ENCODE measurements at regions not wholly inside any gene's neighbourhood (a gene's known extent, or its start where the extent isn't known, plus 50 kb on each side); places are given as distances from the start of the nearest gene placed in this dataset.

DNA sequence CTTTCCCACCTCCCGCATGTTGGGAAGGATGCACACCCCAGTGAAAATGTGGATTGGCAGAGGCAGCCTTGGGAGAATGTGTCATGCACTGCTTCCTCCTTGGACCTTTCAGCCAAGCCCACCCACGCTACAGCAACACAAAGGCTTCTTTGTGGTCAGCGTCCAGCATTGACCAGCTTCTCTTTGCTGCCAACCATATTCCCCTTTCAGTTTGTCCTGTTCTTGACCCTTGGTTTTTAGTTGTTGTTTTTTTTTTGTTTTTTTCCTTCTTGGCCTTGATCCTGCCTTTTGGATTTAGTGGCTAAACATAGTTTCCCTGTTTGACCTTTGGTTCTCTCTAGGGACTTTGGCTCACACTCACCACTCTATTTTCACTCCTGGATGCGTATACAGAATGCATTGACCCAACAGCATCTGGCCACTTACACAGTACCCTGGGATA lies 573.6 kb downstream of the INSC start (continued):
- TF ChIP-seq, protein P1, sequence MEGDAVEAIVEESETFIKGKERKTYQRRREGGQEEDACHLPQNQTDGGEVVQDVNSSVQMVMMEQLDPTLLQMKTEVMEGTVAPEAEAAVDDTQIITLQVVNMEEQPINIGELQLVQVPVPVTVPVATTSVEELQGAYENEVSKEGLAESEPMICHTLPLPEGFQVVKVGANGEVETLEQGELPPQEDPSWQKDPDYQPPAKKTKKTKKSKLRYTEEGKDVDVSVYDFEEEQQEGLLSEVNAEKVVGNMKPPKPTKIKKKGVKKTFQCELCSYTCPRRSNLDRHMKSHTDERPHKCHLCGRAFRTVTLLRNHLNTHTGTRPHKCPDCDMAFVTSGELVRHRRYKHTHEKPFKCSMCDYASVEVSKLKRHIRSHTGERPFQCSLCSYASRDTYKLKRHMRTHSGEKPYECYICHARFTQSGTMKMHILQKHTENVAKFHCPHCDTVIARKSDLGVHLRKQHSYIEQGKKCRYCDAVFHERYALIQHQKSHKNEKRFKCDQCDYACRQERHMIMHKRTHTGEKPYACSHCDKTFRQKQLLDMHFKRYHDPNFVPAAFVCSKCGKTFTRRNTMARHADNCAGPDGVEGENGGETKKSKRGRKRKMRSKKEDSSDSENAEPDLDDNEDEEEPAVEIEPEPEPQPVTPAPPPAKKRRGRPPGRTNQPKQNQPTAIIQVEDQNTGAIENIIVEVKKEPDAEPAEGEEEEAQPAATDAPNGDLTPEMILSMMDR (conservative IDR thresholded peaks at IDR 0.05; ENCODE audit: low read depth in 2 of 2) = no peak

DNA sequence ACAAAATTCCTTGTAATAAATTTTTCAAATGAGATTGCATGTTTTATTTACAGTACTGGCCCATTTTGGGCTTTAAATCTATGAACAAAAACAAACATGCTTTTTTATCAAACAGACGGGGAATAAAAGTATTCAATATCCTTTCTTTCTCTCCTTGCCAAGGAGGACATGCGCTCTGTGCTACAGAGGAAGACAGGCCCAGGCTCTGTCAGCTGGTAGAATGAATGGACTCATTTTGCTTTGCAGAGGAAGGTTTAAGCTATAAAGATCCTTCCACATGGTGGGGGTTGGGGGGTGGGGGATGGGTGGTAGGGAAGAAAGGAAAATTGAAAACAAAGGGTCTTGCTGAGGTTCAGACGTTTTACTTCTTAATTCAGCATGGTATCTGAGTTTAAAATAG lies 575.6 kb downstream of the INSC start:
- Histone ChIP-seq H3K27ac (ENCODE audit: low read depth) (no peak overlapping the region), H3K36me3 (ENCODE audit: insufficient read depth) (no peaks in the 10 kb centered on the region), H3K4me3 (no peak overlapping the region), H4K20me1 (replicated peaks; ENCODE audit: insufficient read depth) (no peaks in the 10 kb centered on the region), H3K79me2 (replicated peaks; ENCODE audit: insufficient read depth) (no peaks in the 10 kb centered on the region), H3F3A (replicated peaks; ENCODE audit: low read depth) (no peaks in the 10 kb centered on the region), H3K4me1 (ENCODE audit: insufficient read depth) (peaks cover 3% of the 10 kb centered on the region; the same call in 1 of the 2 replicates), H2AFZ (peak overlapping the region; percentile 78; the same call in 1 of the 2 replicates), H3K27me3 (ENCODE audit: insufficient read depth) (no peaks in the 10 kb centered on the region), H3K9me2 (ENCODE audit: insufficient read depth) (peaks cover 12% of the 10 kb centered on the region; the same call in 1 of the 2 replicates), H3K4me2 (no peak overlapping the region)
- Mint-ChIP-seq H3K9me3 (peaks cover 4% of the 10 kb centered on the region; the same call in 2 of the 3 replicates), H3K27ac (no peak overlapping the region), H3K27me3 (ENCODE audit: insufficient read depth, low read depth, poor library complexity) (no peaks in the 10 kb centered on the region), H3K4me3 (no peak overlapping the region), H3K36me3 (ENCODE audit: low read depth) (no peaks in the 10 kb centered on the region), H3K4me1 (peaks cover 12% of the 10 kb centered on the region)
- ATAC-seq = no peak
- DNase-seq (ENCODE audit: low spot score) = no peak
- TF ChIP-seq NANOG (IDR thresholded peaks at IDR 0.05; ENCODE audit: borderline replicate concordance) (no peak), ZNF331 (CRISPR knock-in tag; IDR thresholded peaks at IDR 0.05; ENCODE audit: low read depth) (no peak), JUNB (IDR thresholded peaks at IDR 0.05; ENCODE audit: unreplicated experiment) (no peak), STAT1 (IDR thresholded peaks at IDR 0.05; ENCODE audit: unreplicated experiment) (no peak)
- TF ChIP-seq, protein P2, sequence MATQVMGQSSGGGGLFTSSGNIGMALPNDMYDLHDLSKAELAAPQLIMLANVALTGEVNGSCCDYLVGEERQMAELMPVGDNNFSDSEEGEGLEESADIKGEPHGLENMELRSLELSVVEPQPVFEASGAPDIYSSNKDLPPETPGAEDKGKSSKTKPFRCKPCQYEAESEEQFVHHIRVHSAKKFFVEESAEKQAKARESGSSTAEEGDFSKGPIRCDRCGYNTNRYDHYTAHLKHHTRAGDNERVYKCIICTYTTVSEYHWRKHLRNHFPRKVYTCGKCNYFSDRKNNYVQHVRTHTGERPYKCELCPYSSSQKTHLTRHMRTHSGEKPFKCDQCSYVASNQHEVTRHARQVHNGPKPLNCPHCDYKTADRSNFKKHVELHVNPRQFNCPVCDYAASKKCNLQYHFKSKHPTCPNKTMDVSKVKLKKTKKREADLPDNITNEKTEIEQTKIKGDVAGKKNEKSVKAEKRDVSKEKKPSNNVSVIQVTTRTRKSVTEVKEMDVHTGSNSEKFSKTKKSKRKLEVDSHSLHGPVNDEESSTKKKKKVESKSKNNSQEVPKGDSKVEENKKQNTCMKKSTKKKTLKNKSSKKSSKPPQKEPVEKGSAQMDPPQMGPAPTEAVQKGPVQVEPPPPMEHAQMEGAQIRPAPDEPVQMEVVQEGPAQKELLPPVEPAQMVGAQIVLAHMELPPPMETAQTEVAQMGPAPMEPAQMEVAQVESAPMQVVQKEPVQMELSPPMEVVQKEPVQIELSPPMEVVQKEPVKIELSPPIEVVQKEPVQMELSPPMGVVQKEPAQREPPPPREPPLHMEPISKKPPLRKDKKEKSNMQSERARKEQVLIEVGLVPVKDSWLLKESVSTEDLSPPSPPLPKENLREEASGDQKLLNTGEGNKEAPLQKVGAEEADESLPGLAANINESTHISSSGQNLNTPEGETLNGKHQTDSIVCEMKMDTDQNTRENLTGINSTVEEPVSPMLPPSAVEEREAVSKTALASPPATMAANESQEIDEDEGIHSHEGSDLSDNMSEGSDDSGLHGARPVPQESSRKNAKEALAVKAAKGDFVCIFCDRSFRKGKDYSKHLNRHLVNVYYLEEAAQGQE (IDR thresholded peaks at IDR 0.05; ENCODE audit: unreplicated experiment) = no peak

DNA sequence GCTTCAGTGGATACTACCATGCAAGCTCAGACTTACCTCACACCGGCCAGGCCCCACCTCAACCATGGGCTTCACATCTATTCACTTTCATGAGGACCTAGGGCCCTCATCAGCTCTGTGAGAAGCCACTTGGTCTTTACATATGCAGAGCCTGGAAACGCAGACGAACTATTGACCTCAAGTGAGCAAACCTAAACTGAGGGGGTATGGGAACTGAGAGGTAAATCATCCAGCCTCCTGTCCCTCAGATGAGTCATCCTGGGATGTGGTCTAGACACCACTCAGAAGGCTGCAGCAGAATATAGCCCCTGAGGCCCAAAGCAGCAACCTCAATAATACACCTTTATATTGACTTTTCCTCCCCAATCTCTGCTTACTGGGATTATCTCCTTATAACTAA lies 578.0 kb downstream of the INSC start:
- no peak overlapping the region for H2AFZ ChIP-seq
- H3K9me2 ChIP-seq (ENCODE audit: insufficient read depth) = 0 out of 2 replicates have a peak, but pooled peaks cover 16% of the 10 kb centered on the region
- DNase-seq (ENCODE audit: low spot score) (no peak), ATAC-seq (no peak)
- H3K4me3 Mint-ChIP-seq = no peak overlapping the region
- no peaks in the 10 kb centered on the region for H3F3A ChIP-seq (replicated peaks; ENCODE audit: low read depth)
- H3K36me3 ChIP-seq (ENCODE audit: insufficient read depth) = no peaks in the 10 kb centered on the region
- H3K4me2 ChIP-seq = no peak overlapping the region
- H4K20me1 ChIP-seq (replicated peaks; ENCODE audit: insufficient read depth) = no peaks in the 10 kb centered on the region
- H3K9me3 Mint-ChIP-seq = peaks cover 4% of the 10 kb centered on the region; the same call in 2 of the 3 replicates
- no peaks in the 10 kb centered on the region for H3K4me1 ChIP-seq (ENCODE audit: insufficient read depth)
- no peak overlapping the region for H3K4me3 ChIP-seq
- H3K27ac Mint-ChIP-seq = no peak overlapping the region
- H3K79me2 ChIP-seq (replicated peaks; ENCODE audit: insufficient read depth) = no peaks in the 10 kb centered on the region
- H3K27me3 Mint-ChIP-seq (ENCODE audit: insufficient read depth, low read depth, poor library complexity) = no peaks in the 10 kb centered on the region
- H3K27ac ChIP-seq (ENCODE audit: low read depth) = no peak overlapping the region
- peaks cover 8% of the 10 kb centered on the region; the same call in 2 of the 3 replicates for H3K4me1 Mint-ChIP-seq
- no peaks in the 10 kb centered on the region for H3K36me3 Mint-ChIP-seq (ENCODE audit: low read depth)
- H3K27me3 ChIP-seq (ENCODE audit: insufficient read depth) = no peaks in the 10 kb centered on the region
- TF ChIP-seq JUNB (IDR thresholded peaks at IDR 0.05; ENCODE audit: unreplicated experiment) (no peak), ZNF331 (CRISPR knock-in tag; IDR thresholded peaks at IDR 0.05; ENCODE audit: low read depth) (no peak), NANOG (IDR thresholded peaks at IDR 0.05; ENCODE audit: borderline replicate concordance) (no peak), CREB1 (CRISPR knock-in tag; IDR thresholded peaks at IDR 0.05; ENCODE audit: low read depth) (no peak), STAT1 (IDR thresholded peaks at IDR 0.05; ENCODE audit: unreplicated experiment) (no peak), EZH2phosphoT487 (IDR thresholded peaks at IDR 0.05; ENCODE audit: unreplicated experiment) (no peak)
- TF ChIP-seq, protein P2 (IDR thresholded peaks at IDR 0.05; ENCODE audit: unreplicated experiment) = no peak
- TF ChIP-seq, protein P1 (conservative IDR thresholded peaks at IDR 0.05; ENCODE audit: low read depth in 2 of 2) = no peak
